B cell (primary cell): ENCODE measurements at regions not wholly inside any gene's neighbourhood (a gene's known extent, or its start where the extent isn't known, plus 50 kb on each side); places are given as distances from the start of the nearest gene placed in this dataset.

ENCODE experiments used
- ATAC-seq: fragments of 200-7000 bp; cut with Tn5 transposase; one replicate; pipeline ENCODE4 v1.10.0; 2021; ENCODE audit warnings: low read depth, mild to moderate bottlenecking, moderate number of reproducible peaks, moderate library complexity
- CTCF ChIA-PET: fragments of 350-600 bp; sonication (Branson Sonifier 250); formaldehyde crosslinking; loops from one replicate; lab custom pipeline; 2021; ENCODE audit warnings: antibody characterized with exemption, inconsistent platforms; lab: Charles Lee
- POLR2A ChIA-PET: fragments of 350-600 bp; sonication (Branson Sonifier 250); formaldehyde crosslinking; loops from one replicate; lab custom pipeline; 2021; ENCODE audit warnings: antibody characterized with exemption; lab: Charles Lee
- DNase-seq: peaks from one replicate; pipeline ENCODE4 v3.0.0; 2013
- H2AFZ ChIP-seq: 2 replicates; pipeline ENCODE4 v1.6.1; 2012; ENCODE audit warnings: mild to moderate bottlenecking, low read depth, low read length; ENCODE audit not compliant: insufficient read depth, poor library complexity, severe bottlenecking
- H3K27ac ChIP-seq, 2 donors: 1 replicate in 1 of 2; 2 replicates in 1 of 2; pipeline ENCODE4 v1.5.1; 2012 to 2013; ENCODE audit warnings: low read length in 2 of 2, mild to moderate bottlenecking in 2 of 2, moderate library complexity in 1 of 2
- H3K27me3 ChIP-seq, 4 experiments: fragments of 200-600 bp in 1 of 4; sonication (generic) in 1 of 4; replicated peaks in 1 of 4; 1 replicate in 2 of 4; 2 replicates in 2 of 4; pipeline versions ENCODE4 v1.6.1 to v1.7.0; 2013 to 2016; ENCODE audit warnings: low read length in 3 of 4, mild to moderate bottlenecking in 2 of 4, mixed read lengths in 1 of 4, moderate library complexity in 1 of 4; ENCODE audit not compliant: insufficient read depth in 4 of 4, control insufficient read depth in 3 of 4; ENCODE audit errors: control extremely low read depth in 1 of 4
- H3K36me3 ChIP-seq, 2 experiments: replicated peaks in 1 of 2; 1 replicate in 1 of 2; 2 replicates in 1 of 2; pipeline versions ENCODE4 v1.6.1 to v1.7.1; 2013; ENCODE audit warnings: low read length in 1 of 2; ENCODE audit not compliant: insufficient read depth in 2 of 2, control insufficient read depth in 1 of 2; ENCODE audit errors: control extremely low read depth in 1 of 2, extremely low read depth in 1 of 2
- H3K4me1 ChIP-seq, 2 donors: fragments of 200-600 bp in 1 of 2; sonication (generic) in 1 of 2; 1 replicate in 1 of 2; 2 replicates in 1 of 2; pipeline versions ENCODE4 v1.5.1 to v1.6.1; 2013 to 2017; ENCODE audit warnings: low read length in 2 of 2; ENCODE audit not compliant: control insufficient read depth in 2 of 2, insufficient read depth in 2 of 2
- H3K4me2 ChIP-seq: replicated peaks from 2 replicates; pipeline ENCODE3; 2012; ENCODE audit warnings: mild to moderate bottlenecking, low read depth, low read length; ENCODE audit not compliant: poor library complexity, severe bottlenecking
- H3K4me3 ChIP-seq, 5 experiments: fragments of 200-600 bp in 1 of 5; sonication (generic) in 1 of 5; 1 replicate in 3 of 5; 2 replicates in 2 of 5; pipeline versions ENCODE4 v1.5.1 to v1.7.0; 2011 to 2016; ENCODE audit warnings: low read length in 4 of 5, mild to moderate bottlenecking in 4 of 5, low read depth in 2 of 5, control low read depth in 1 of 5, moderate library complexity in 1 of 5; ENCODE audit not compliant: insufficient read depth in 1 of 5; ENCODE audit errors: control extremely low read depth in 1 of 5, extremely low read depth in 1 of 5
- H3K79me2 ChIP-seq: fragments of 200-600 bp; sonication (generic); one replicate; pipeline ENCODE4 v1.6.0; 2016; ENCODE audit warnings: low read length; ENCODE audit not compliant: control insufficient read depth, insufficient read depth
- H3K9ac ChIP-seq: fragments of 200-600 bp; sonication (generic); 2 replicates; pipeline ENCODE4 v1.6.1; 2017; ENCODE audit warnings: mild to moderate bottlenecking, low read length, moderate library complexity
- H3K9me3 ChIP-seq, 3 donors: one replicate each; pipeline versions ENCODE4 v1.6.1 to v1.7.1; 2013; ENCODE audit warnings: low read length in 2 of 3; ENCODE audit not compliant: control insufficient read depth in 2 of 3, insufficient read depth in 1 of 3; ENCODE audit errors: control extremely low read depth in 1 of 3
- H4K20me1 ChIP-seq: 2 replicates; pipeline ENCODE4 v1.6.0; 2012; ENCODE audit warnings: mild to moderate bottlenecking, low read length; ENCODE audit not compliant: insufficient read depth, control insufficient read depth, poor library complexity, severe bottlenecking
- H3K27ac Mint-ChIP-seq: one replicate; pipeline ENCODE4 v1.8.0; 2021; ENCODE audit warnings: mixed read lengths
- H3K27me3 Mint-ChIP-seq: one replicate; pipeline ENCODE4 v1.8.0; 2021; ENCODE audit warnings: mixed read lengths
- H3K4me1 Mint-ChIP-seq: one replicate; pipeline ENCODE4 v1.8.0; 2021; ENCODE audit warnings: mixed read lengths
- H3K4me3 Mint-ChIP-seq: one replicate; pipeline ENCODE4 v1.8.0; 2021; ENCODE audit warnings: mixed read lengths
- H3K9me3 Mint-ChIP-seq: one replicate; pipeline ENCODE4 v1.8.0; 2022; ENCODE audit warnings: mixed read lengths; ENCODE audit not compliant: insufficient read depth
- CTCF ChIP-seq: fragments of 200-600 bp; IDR thresholded peaks from one replicate; pipeline ENCODE4 v1.8.0; 2022; ENCODE audit warnings: antibody characterized with exemption, mild to moderate bottlenecking
- EZH2 ChIP-seq: IDR thresholded peaks from 2 replicates; pipeline ENCODE4 v1.6.1; 2012; ENCODE audit warnings: borderline replicate concordance, low read depth, mild to moderate bottlenecking, moderate library complexity, low read length; ENCODE audit not compliant: insufficient read depth, poor library complexity, severe bottlenecking
- WGBS: methylation state at CpG from one replicate; pipeline ENCODE4 v1.1.5; 2013; ENCODE audit warnings: missing lambda C conversion rate; ENCODE audit not compliant: insufficient coverage; 5-methylcytosine and 5-hydroxymethylcytosine counted together
- intact Hi-C: fragments of 100-400 bp; cut with micrococcal nuclease; formaldehyde crosslinking; loops from one replicate; pipeline ENCODE4 v1.10.0; 2022

- intact Hi-C loops: no loop called here
- WGBS: no CpG with 5 or more reads among the region's 3 CpGs
- Histone ChIP-seq H3K27me3 (no peaks in the 10 kb centered on the region), H2AFZ (no peak overlapping the region), H3K4me2 (no peak overlapping the region), H3K27ac (no peak overlapping the region), H3K36me3 (no peaks in the 10 kb centered on the region), H3K9ac (no peak overlapping the region), H3K4me1 (no peaks in the 10 kb centered on the region), H4K20me1 (no peaks in the 10 kb centered on the region), H3K79me2 (no peaks in the 10 kb centered on the region), H3K9me3 (no peaks in the 10 kb centered on the region), H3K4me3 (no peak overlapping the region)
- ATAC-seq: no peak
- Mint-ChIP-seq H3K9me3 (no peaks in the 10 kb centered on the region), H3K27ac (no peak overlapping the region), H3K4me1 (no peaks in the 10 kb centered on the region), H3K4me3 (no peak overlapping the region), H3K27me3 (no peaks in the 10 kb centered on the region)
- CTCF ChIA-PET: no interaction called here
- POLR2A ChIA-PET: no interaction called here
- TF ChIP-seq CTCF (no peak), EZH2 (no peak)
- no peak for DNase-seq
These were observed 288.6 kb upstream of the C9orf72 start for GRCh38 chr9:27861887-27862286.

DNA sequence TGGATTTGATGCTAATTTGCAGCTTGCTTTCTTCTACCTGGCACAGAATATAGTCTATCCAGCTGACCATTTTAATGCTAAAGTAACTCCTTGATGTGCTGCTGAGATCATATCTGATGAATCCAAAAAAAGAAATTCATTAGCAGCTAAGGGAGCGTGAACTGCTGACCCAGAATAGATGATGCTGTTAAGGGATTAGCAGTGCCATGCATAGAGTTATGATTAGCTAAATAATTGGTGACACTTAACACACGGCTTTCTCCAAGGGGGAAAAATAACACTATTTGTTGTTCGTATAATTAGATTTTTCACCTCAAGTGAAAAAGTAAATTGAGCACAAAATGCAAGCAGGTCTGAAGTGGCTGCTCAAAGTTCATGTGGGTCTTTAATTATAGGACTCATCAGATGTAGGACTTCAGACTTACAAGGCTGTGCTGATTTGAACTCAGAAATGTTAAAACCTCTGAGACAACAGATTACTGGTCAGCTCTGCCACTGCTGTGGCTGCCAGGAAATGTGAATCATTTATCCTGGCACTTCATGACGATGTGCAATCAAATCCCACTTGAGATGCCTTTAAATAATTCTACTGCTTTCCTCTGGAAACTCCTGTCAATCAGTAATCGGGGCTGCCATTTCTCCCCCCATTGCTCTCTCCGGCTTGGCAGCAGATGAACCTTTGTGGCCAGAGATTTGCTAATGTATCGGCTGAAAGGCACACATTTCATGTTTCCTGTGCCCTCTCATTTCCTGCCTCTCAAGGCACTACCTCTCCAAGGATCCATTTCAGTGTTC is 291.6 kb upstream of the C9orf72 start:
- H2AFZ ChIP-seq: no peak overlapping the region
- no peaks in the 10 kb centered on the region for H3K4me1 Mint-ChIP-seq
- H3K4me3 Mint-ChIP-seq: no peak overlapping the region
- no peaks in the 10 kb centered on the region for H4K20me1 ChIP-seq
- TF ChIP-seq EZH2 (no peak), CTCF (no peak)
- no peaks in the 10 kb centered on the region for H3K4me1 ChIP-seq
- CTCF ChIA-PET: no interaction called here
- intact Hi-C loops: no loop called here
- no peaks in the 10 kb centered on the region for H3K9me3 Mint-ChIP-seq
- no peak for ATAC-seq
- no peaks in the 10 kb centered on the region for H3K27me3 Mint-ChIP-seq
- no peaks in the 10 kb centered on the region for H3K27me3 ChIP-seq
- no peak overlapping the region for H3K9ac ChIP-seq
- H3K79me2 ChIP-seq: no peaks in the 10 kb centered on the region
- H3K36me3 ChIP-seq: no peaks in the 10 kb centered on the region
- no peak overlapping the region for H3K4me3 ChIP-seq
- whole genome bisulfite sequencing: 39% methylated on average over 6 of the region's 7 CpGs
- POLR2A ChIA-PET: no interaction called here
- no peak overlapping the region for H3K27ac Mint-ChIP-seq
- DNase-seq: no peak
- no peak overlapping the region for H3K4me2 ChIP-seq
- H3K27ac ChIP-seq: no peak overlapping the region
- no peaks in the 10 kb centered on the region for H3K9me3 ChIP-seq
